Choroid plexus epithelial cell (primary cell): ENCODE measurements at regions not wholly inside any gene's neighbourhood (a gene's known extent, or its start where the extent isn't known, plus 50 kb on each side); places are given as distances from the start of the nearest gene placed in this dataset.

Source experiments
- DNase-seq: peaks from one replicate; pipeline ENCODE4 v3.0.0-alpha.2; 2010; ENCODE audit warnings: low read depth
- H3K4me3 ChIP-seq: 2 replicates; pipeline ENCODE4 v1.5.1; 2011; ENCODE audit warnings: low read depth, mild to moderate bottlenecking, control low read depth, low read length, moderate library complexity
- CTCF ChIP-seq: conservative IDR thresholded peaks from 2 replicates; pipeline ENCODE4 v1.5.1; 2011; ENCODE audit warnings: low read depth, mild to moderate bottlenecking, control low read depth, inconsistent platforms, low read length, moderate library complexity

- DNase-seq = no peak
- TF ChIP-seq CTCF = no peak
- H3K4me3 ChIP-seq = no peak overlapping the region
These were observed 171.5 kb downstream of the OLFM4 start for GRCh38 chr13:53200075-53200474.

GRCh38 chr13:53200498-53201453 lies 172.2 kb downstream of the OLFM4 start:
- DNase-seq = peak; percentile 12
- TF ChIP-seq CTCF = peak; percentile 38
- no peak overlapping the region for H3K4me3 ChIP-seq

GRCh38 chr13:53201454-53202225 lies 173.0 kb downstream of the OLFM4 start:
- peak; percentile 1 for DNase-seq
- no peak overlapping the region for H3K4me3 ChIP-seq
- no peak for TF ChIP-seq CTCF

GRCh38 chr13:53204598-53204997 lies 176.0 kb downstream of the OLFM4 start:
- no peak for DNase-seq
- TF ChIP-seq CTCF = no peak
- H3K4me3 ChIP-seq = no peak overlapping the region

- H3K4me3 ChIP-seq = no peak overlapping the region
- peak; percentile 41 for TF ChIP-seq CTCF
- DNase-seq = peak; percentile 4
These were observed 177.8 kb downstream of the OLFM4 start for GRCh38 chr13:53206455-53206854.

- no peak for TF ChIP-seq CTCF
- DNase-seq = no peak
- H3K4me3 ChIP-seq = no peak overlapping the region
These were observed 178.9 kb downstream of the OLFM4 start for GRCh38 chr13:53207556-53207955.
